H9 (cell line): ENCODE measurements at regions not wholly inside any gene's neighbourhood (a gene's known extent, or its start where the extent isn't known, plus 50 kb on each side); places are given as distances from the start of the nearest gene placed in this dataset.

ENCODE experiments used
- DNase-seq: peaks from one replicate; pipeline ENCODE4 v3.0.0-alpha.2; 2017
- H2AFZ ChIP-seq: one replicate; pipeline ENCODE4 v1.6.1; 2013; ENCODE audit warnings: mild to moderate bottlenecking, low read length, control low read depth, moderate library complexity
- H2AK5ac ChIP-seq: 2 replicates; pipeline ENCODE4 v1.6.1; 2013; ENCODE audit warnings: low read length, control low read depth, mixed read lengths; ENCODE audit not compliant: insufficient read length
- H2BK120ac ChIP-seq: one replicate; pipeline ENCODE4 v1.6.1; 2013; ENCODE audit warnings: low read depth, mild to moderate bottlenecking, low read length, control low read depth, inconsistent platforms; ENCODE audit not compliant: poor library complexity, severe bottlenecking
- H2BK12ac ChIP-seq: 2 replicates; pipeline ENCODE4 v1.6.1; 2013; ENCODE audit warnings: low read length, control low read depth, mixed read lengths, low read depth; ENCODE audit not compliant: insufficient read length
- H2BK15ac ChIP-seq: 2 replicates; pipeline ENCODE4 v1.6.1; 2013; ENCODE audit warnings: low read depth, low read length, control low read depth
- H2BK20ac ChIP-seq: one replicate; pipeline ENCODE4 v1.6.1; 2013; ENCODE audit warnings: low read depth, mild to moderate bottlenecking, low read length, control low read depth, inconsistent platforms; ENCODE audit not compliant: poor library complexity, severe bottlenecking
- H2BK5ac ChIP-seq: 2 replicates; pipeline ENCODE4 v1.6.1; 2013; ENCODE audit warnings: low read length, control low read depth, mixed read lengths; ENCODE audit not compliant: insufficient read length
- H3K14ac ChIP-seq: 2 replicates; pipeline ENCODE4 v1.6.1; 2013; ENCODE audit warnings: low read length, control low read depth; ENCODE audit not compliant: insufficient read depth
- H3K18ac ChIP-seq: 2 replicates; pipeline ENCODE4 v1.6.1; 2013; ENCODE audit warnings: low read depth, mild to moderate bottlenecking, mixed read lengths, low read length, control low read depth; ENCODE audit not compliant: insufficient read length
- H3K23ac ChIP-seq: 2 replicates; pipeline ENCODE4 v1.6.1; 2013; ENCODE audit warnings: low read length, control low read depth, mixed read lengths, low read depth; ENCODE audit not compliant: insufficient read length
- H3K23me2 ChIP-seq: 2 replicates; pipeline ENCODE4 v1.6.1; 2013; ENCODE audit warnings: low read depth, mild to moderate bottlenecking, mixed read lengths, low read length, control low read depth; ENCODE audit not compliant: insufficient read length, poor library complexity, severe bottlenecking
- H3K27ac ChIP-seq: 2 replicates; pipeline ENCODE4 v1.5.1; 2013; ENCODE audit warnings: low read length, control low read depth, mixed read lengths, low read depth; ENCODE audit not compliant: insufficient read length
- H3K27me3 ChIP-seq: 2 replicates; pipeline ENCODE4 v1.6.1; 2013; ENCODE audit warnings: low read length, control low read depth, inconsistent platforms; ENCODE audit not compliant: insufficient read depth
- H3K4ac ChIP-seq: 2 replicates; pipeline ENCODE4 v1.6.1; 2013; ENCODE audit warnings: low read depth, mild to moderate bottlenecking, control low read depth, inconsistent platforms, low read length, moderate library complexity
- H3K4me1 ChIP-seq: 2 replicates; pipeline ENCODE4 v1.6.1; 2013; ENCODE audit warnings: low read length, control low read depth, inconsistent platforms; ENCODE audit not compliant: insufficient read depth
- H3K4me2 ChIP-seq: 2 replicates; pipeline ENCODE4 v1.6.1; 2013; ENCODE audit warnings: low read length, control low read depth, mixed read lengths; ENCODE audit not compliant: insufficient read length, insufficient read depth
- H3K56ac ChIP-seq: 2 replicates; pipeline ENCODE4 v1.6.1; 2013; ENCODE audit warnings: low read depth, mild to moderate bottlenecking, mixed read lengths, low read length, control low read depth; ENCODE audit not compliant: insufficient read length
- H3K79me1 ChIP-seq: 2 replicates; pipeline ENCODE4 v1.6.1; 2013; ENCODE audit warnings: low read depth, mild to moderate bottlenecking, moderate library complexity, low read length, control low read depth, inconsistent platforms; ENCODE audit not compliant: insufficient read depth, poor library complexity, severe bottlenecking
- H3K79me2 ChIP-seq: 2 replicates; pipeline ENCODE4 v1.6.1; 2013; ENCODE audit warnings: low read length, control low read depth, inconsistent platforms; ENCODE audit not compliant: insufficient read depth
- H3K9ac ChIP-seq: 2 replicates; pipeline ENCODE4 v1.6.1; 2013; ENCODE audit warnings: low read length, control low read depth, mixed read lengths; ENCODE audit not compliant: insufficient read length; ENCODE audit errors: extremely low read depth
- H3K9me3 ChIP-seq: one replicate; pipeline ENCODE4 v1.6.1; 2013; ENCODE audit warnings: low read depth, low read length, inconsistent platforms; ENCODE audit not compliant: control insufficient read depth
- H3T11ph ChIP-seq: one replicate; pipeline ENCODE4 v1.6.1; 2013; ENCODE audit warnings: mild to moderate bottlenecking, low read length, control low read depth, inconsistent platforms
- H4K20me1 ChIP-seq: one replicate; pipeline ENCODE4 v1.6.1; 2013; ENCODE audit not compliant: control insufficient read depth, insufficient read length, insufficient read depth
- H4K5ac ChIP-seq: 2 replicates; pipeline ENCODE4 v1.6.1; 2013; ENCODE audit warnings: low read depth, mild to moderate bottlenecking, mixed read lengths, low read length, control low read depth; ENCODE audit not compliant: insufficient read length
- H4K8ac ChIP-seq: replicated peaks from 2 replicates; pipeline ENCODE4 v1.6.1; 2013; ENCODE audit warnings: low read length, control low read depth, mixed read lengths, low read depth; ENCODE audit not compliant: insufficient read length
- H4K91ac ChIP-seq: 2 replicates; pipeline ENCODE4 v1.6.1; 2013; ENCODE audit warnings: low read depth, mild to moderate bottlenecking, moderate library complexity, mixed read lengths, low read length, control low read depth; ENCODE audit not compliant: insufficient read length
- H3K27ac Mint-ChIP-seq, 3 experiments: 2 replicates in 2 of 3; 3 replicates in 1 of 3; pipeline ENCODE4 v1.8.0; 2020 to 2021; ENCODE audit warnings: mixed read lengths in 3 of 3, mild to moderate bottlenecking in 1 of 3, moderate library complexity in 1 of 3
- H3K27me3 Mint-ChIP-seq: 2 replicates; pipeline ENCODE4 v1.8.0; 2021; ENCODE audit warnings: low read depth, mild to moderate bottlenecking, moderate library complexity, mixed read lengths
- H3K36me3 Mint-ChIP-seq, 3 experiments: 2 replicates in 2 of 3; 3 replicates in 1 of 3; pipeline ENCODE4 v1.8.0; 2020 to 2021; ENCODE audit warnings: low read depth in 3 of 3, mixed read lengths in 3 of 3; ENCODE audit not compliant: insufficient read depth in 1 of 3
- H3K4me1 Mint-ChIP-seq, 2 experiments: 2 replicates each; pipeline ENCODE4 v1.8.0; 2020; ENCODE audit warnings: mixed read lengths in 2 of 2
- H3K4me3 Mint-ChIP-seq, 2 experiments: 2 replicates in 1 of 2; 3 replicates in 1 of 2; pipeline ENCODE4 v1.8.0; 2020 to 2021; ENCODE audit warnings: mild to moderate bottlenecking in 2 of 2, mixed read lengths in 2 of 2, moderate library complexity in 1 of 2
- H3K9me3 Mint-ChIP-seq, 2 experiments: 2 replicates in 1 of 2; 3 replicates in 1 of 2; pipeline ENCODE4 v1.8.0; 2020; ENCODE audit warnings: mild to moderate bottlenecking in 2 of 2, mixed read lengths in 2 of 2, moderate library complexity in 1 of 2
- WGBS: extraction: QIAGEN DNeasy Blood & Tissue Kit; methylation state at CpG from one replicate; pipeline ENCODE4 v1.1.7; 2013; ENCODE audit warnings: missing lambda C conversion rate, low lambda C conversion rate, mixed read lengths; ENCODE audit not compliant: insufficient read length; ENCODE audit errors: extremely low coverage; 5-methylcytosine and 5-hydroxymethylcytosine counted together
- TF ChIP-seq, protein P1 (sequence below): fragments of 200-600 bp; sonication (generic); conservative IDR thresholded peaks from 3 replicates; pipeline ENCODE4 v1.8.0; 2021; ENCODE audit warnings: antibody characterized with exemption, mild to moderate bottlenecking

DNA sequence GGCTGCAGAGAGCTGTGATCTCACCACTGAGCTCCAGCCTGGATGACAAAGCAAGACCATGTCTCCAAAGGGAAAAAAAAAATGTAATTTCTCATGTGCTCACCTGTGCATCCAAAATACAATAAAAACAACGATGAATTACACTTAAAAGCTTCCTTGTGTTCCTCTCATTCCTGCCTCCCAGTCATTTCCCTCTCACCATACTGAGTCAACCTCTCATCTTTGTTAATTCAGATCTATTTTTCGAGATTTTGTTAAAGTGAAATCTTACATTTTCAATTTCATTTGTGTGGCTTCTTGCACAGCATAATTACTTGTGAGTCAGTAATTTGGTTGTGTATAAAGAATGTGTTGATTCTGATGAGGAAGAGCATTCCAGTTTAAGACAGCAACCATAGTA lies 1203.2 kb downstream of the TMEM121 start:
- H3K27ac ChIP-seq: no peak overlapping the region
- no peaks in the 10 kb centered on the region for H3K23me2 ChIP-seq
- no peak overlapping the region for H2BK20ac ChIP-seq
- H2BK5ac ChIP-seq: no peak overlapping the region
- TF ChIP-seq, protein P1, sequence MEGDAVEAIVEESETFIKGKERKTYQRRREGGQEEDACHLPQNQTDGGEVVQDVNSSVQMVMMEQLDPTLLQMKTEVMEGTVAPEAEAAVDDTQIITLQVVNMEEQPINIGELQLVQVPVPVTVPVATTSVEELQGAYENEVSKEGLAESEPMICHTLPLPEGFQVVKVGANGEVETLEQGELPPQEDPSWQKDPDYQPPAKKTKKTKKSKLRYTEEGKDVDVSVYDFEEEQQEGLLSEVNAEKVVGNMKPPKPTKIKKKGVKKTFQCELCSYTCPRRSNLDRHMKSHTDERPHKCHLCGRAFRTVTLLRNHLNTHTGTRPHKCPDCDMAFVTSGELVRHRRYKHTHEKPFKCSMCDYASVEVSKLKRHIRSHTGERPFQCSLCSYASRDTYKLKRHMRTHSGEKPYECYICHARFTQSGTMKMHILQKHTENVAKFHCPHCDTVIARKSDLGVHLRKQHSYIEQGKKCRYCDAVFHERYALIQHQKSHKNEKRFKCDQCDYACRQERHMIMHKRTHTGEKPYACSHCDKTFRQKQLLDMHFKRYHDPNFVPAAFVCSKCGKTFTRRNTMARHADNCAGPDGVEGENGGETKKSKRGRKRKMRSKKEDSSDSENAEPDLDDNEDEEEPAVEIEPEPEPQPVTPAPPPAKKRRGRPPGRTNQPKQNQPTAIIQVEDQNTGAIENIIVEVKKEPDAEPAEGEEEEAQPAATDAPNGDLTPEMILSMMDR: no peak
- H4K8ac ChIP-seq: no peak overlapping the region
- no peak for DNase-seq
- no peaks in the 10 kb centered on the region for H3K79me1 ChIP-seq
- H3K27me3 ChIP-seq: no peaks in the 10 kb centered on the region
- H3K4me1 ChIP-seq: no peaks in the 10 kb centered on the region
- H3K23ac ChIP-seq: no peak overlapping the region
- H2AK5ac ChIP-seq: no peak overlapping the region
- no peak overlapping the region for H4K91ac ChIP-seq
- H3K18ac ChIP-seq: no peak overlapping the region
- no peak overlapping the region for H3K4me2 ChIP-seq
- no peak overlapping the region for H4K5ac ChIP-seq
- no peak overlapping the region for H2BK120ac ChIP-seq
- H4K20me1 ChIP-seq: no peaks in the 10 kb centered on the region
- WGBS: no CpG with 5 or more reads among the region's 2 CpGs
- no peak overlapping the region for H2BK15ac ChIP-seq
- no peaks in the 10 kb centered on the region for H3K9me3 Mint-ChIP-seq
- H3K4me1 Mint-ChIP-seq: no peaks in the 10 kb centered on the region
- H3K9ac ChIP-seq: no peak overlapping the region
- H3K4me3 Mint-ChIP-seq: no peak overlapping the region
- H3K9me3 ChIP-seq: no peaks in the 10 kb centered on the region
- H2AFZ ChIP-seq: no peak overlapping the region
- no peaks in the 10 kb centered on the region for H3K36me3 Mint-ChIP-seq
- no peaks in the 10 kb centered on the region for H3K79me2 ChIP-seq
- no peak overlapping the region for H3K56ac ChIP-seq
- no peak overlapping the region for H3K4ac ChIP-seq
- no peak overlapping the region for H3K27ac Mint-ChIP-seq
- no peak overlapping the region for H3K14ac ChIP-seq
- no peak overlapping the region for H3T11ph ChIP-seq
- no peaks in the 10 kb centered on the region for H3K27me3 Mint-ChIP-seq
- no peak overlapping the region for H2BK12ac ChIP-seq
